ENCODE measurements at regions not wholly inside any gene's neighbourhood (a gene's known extent, or its start where the extent isn't known, plus 50 kb on each side); places are given as distances from the start of the nearest gene placed in this dataset.

- Histone ChIP-seq H3K4me3 (no peak overlapping the region), H3K9ac (ENCODE audit: insufficient read depth in 1 of 2, low read length in 2 of 2) (no peak overlapping the region), H3K36me3 (ENCODE audit: control insufficient read depth in 4 of 4, insufficient read depth in 4 of 4, low read length in 4 of 4) (no peaks in the 10 kb centered on the region), H3K9me3 (ENCODE audit: control insufficient read depth in 4 of 4, insufficient read depth in 3 of 4, low read length in 3 of 4) (no peaks in the 10 kb centered on the region), H3K4me1 (ENCODE audit: control insufficient read depth in 5 of 5, insufficient read depth in 5 of 5, low read length in 5 of 5) (no peaks in the 10 kb centered on the region), H3K27ac (ENCODE audit: low read depth in 1 of 2, low read length in 1 of 2) (no peak overlapping the region), H3K27me3 (ENCODE audit: control insufficient read depth in 3 of 3, insufficient read depth in 3 of 3, low read length in 2 of 3) (no peaks in the 10 kb centered on the region)
- no peak for ATAC-seq (ENCODE audit: insufficient read depth, low FRiP score)
- WGBS, 2 donors = 75 to 86% methylated on average over 1 of the region's 1 CpG
- no peak for TF ChIP-seq CTCF (IDR thresholded peaks at IDR 0.05; ENCODE audit: control extremely low read depth, extremely low read depth)
- DNase-seq = no peak
Observed at GRCh38 chr10:52485462-52485861, 171.4 kb downstream of the DKK1 start.

- ATAC-seq (ENCODE audit: insufficient read depth, low FRiP score) (peak; percentile 56), DNase-seq (no peak)
- Histone ChIP-seq H3K9me3 (ENCODE audit: control insufficient read depth in 4 of 4, insufficient read depth in 3 of 4, low read length in 3 of 4) (no peaks in the 10 kb centered on the region), H3K9ac (ENCODE audit: insufficient read depth in 1 of 2, low read length in 2 of 2) (no peak overlapping the region), H3K36me3 (ENCODE audit: control insufficient read depth in 4 of 4, insufficient read depth in 4 of 4, low read length in 4 of 4) (no peaks in the 10 kb centered on the region), H3K4me3 (no peak overlapping the region), H3K27ac (ENCODE audit: low read depth in 1 of 2, low read length in 1 of 2) (no peak overlapping the region), H3K4me1 (ENCODE audit: control insufficient read depth in 5 of 5, insufficient read depth in 5 of 5, low read length in 5 of 5) (no peaks in the 10 kb centered on the region), H3K27me3 (ENCODE audit: control insufficient read depth in 3 of 3, insufficient read depth in 3 of 3, low read length in 2 of 3) (no peaks in the 10 kb centered on the region)
- 93 to 96% methylated on average over 1 of the region's 1 CpG for WGBS, 2 donors
- no peak for TF ChIP-seq CTCF (IDR thresholded peaks at IDR 0.05; ENCODE audit: control extremely low read depth, extremely low read depth)
Observed at GRCh38 chr10:52486840-52487611, 172.9 kb downstream of the DKK1 start.

GRCh38 chr10:52488606-52489485, 174.8 kb downstream of the DKK1 start:
- no peaks in the 10 kb centered on the region for H3K4me1 ChIP-seq (ENCODE audit: control insufficient read depth in 5 of 5, insufficient read depth in 5 of 5, low read length in 5 of 5)
- no peak overlapping the region for H3K4me3 ChIP-seq
- no peak overlapping the region for H3K27ac ChIP-seq (ENCODE audit: low read depth in 1 of 2, low read length in 1 of 2)
- no peaks in the 10 kb centered on the region for H3K36me3 ChIP-seq (ENCODE audit: control insufficient read depth in 4 of 4, insufficient read depth in 4 of 4, low read length in 4 of 4)
- DNase-seq (peak in 2 of 3 donors; percentile 74 to 77), ATAC-seq (ENCODE audit: insufficient read depth, low FRiP score) (no peak)
- WGBS, 2 donors = 60 to 62% methylated on average over 3 of the region's 3 CpGs
- no peaks in the 10 kb centered on the region for H3K27me3 ChIP-seq (ENCODE audit: control insufficient read depth in 3 of 3, insufficient read depth in 3 of 3, low read length in 2 of 3)
- H3K9me3 ChIP-seq (ENCODE audit: control insufficient read depth in 4 of 4, insufficient read depth in 3 of 4, low read length in 3 of 4) = no peaks in the 10 kb centered on the region
- H3K9ac ChIP-seq (ENCODE audit: insufficient read depth in 1 of 2, low read length in 2 of 2) = no peak overlapping the region
- TF ChIP-seq CTCF (IDR thresholded peaks at IDR 0.05; ENCODE audit: control extremely low read depth, extremely low read depth) = peak; percentile 7

Data from lung (tissue), 11 donors.